ENCODE measurements at regions not wholly inside any gene's neighbourhood (a gene's known extent, or its start where the extent isn't known, plus 50 kb on each side); places are given as distances from the start of the nearest gene placed in this dataset.

DNA sequence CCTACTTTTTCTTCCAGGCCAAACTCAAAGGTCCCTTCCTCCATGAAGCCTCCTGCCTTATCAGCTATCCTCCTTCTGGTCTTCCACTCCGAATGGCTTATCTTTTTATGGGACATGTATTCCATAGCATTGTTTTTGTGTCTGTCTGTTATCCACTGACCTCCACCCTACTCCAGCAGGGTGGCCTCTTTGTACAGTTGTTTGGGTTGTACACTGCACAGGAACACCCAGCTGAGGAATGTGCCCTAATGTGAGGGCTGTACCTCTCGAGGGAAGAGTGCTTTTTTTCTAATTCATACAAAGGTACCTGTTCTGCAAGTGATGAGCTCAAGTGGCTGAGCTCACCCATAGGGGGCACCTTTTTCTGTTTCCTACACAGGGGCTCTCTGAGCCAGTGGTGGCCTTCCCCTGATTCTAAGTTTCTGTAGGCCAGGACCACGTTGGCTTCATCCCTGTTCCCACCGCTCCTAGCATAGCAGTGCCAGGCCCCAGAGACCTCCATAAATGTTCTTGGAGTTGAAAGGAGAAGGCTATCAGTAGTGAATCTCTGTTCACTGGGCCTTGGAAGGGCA, 108.2 kb downstream of the FOXD2 start:
- Histone ChIP-seq H3K4me3 (no peak overlapping the region), H3K9me3 (no peaks in the 10 kb centered on the region), H3K36me3 (ENCODE audit: low read depth) (no peaks in the 10 kb centered on the region), H3K4me1 (ENCODE audit: low read depth) (peaks cover 5% of the 10 kb centered on the region)
- ATAC-seq (peak; percentile 68), DNase-seq (no peak)
- no peak for TF ChIP-seq CTCF (IDR thresholded peaks at IDR 0.05)
- intact Hi-C loops (cut with DNase I, micrococcal nuclease): no loop called here

DNA sequence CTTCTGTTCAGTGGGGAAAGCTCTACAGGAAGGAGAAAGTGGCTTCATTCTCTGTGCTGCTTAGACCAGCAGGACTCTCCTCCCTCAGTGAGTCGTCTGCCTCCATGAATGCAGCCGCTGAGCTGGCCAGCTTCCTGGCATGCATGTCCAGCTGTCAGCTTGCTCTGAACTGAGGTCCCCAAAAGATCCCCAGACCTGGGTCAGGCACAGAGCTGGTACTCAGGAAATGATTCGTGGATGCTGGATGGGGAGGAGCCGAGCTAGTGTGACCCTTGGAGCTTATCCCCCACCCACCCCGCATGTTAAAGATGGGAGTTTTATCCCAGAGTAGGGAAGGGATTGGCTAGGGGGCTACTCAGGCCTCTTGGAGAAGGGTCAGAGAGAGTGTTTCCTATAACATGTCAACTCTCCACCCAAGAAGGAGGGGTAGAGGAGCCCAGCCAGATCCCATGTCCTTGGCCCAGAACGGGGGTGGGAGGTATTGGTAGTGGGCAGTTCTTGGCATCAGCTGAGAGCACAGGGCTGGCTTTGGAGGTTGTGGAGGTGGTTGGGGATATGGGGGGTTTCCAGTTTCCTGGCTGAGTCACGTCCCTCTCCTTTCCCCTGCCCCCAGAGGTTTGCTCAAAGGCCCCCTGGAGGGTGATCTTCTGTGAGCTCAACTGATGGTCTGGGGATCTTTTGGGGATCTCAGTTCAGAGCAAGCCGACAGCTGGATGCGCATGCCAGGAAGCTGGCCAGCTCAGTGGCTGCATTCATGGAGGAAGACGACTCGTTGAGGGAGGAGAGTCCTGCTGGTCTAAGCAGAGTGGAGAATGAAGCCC, 110.1 kb downstream of the FOXD2 start:
- intact Hi-C loops (cut with DNase I, micrococcal nuclease): no loop called here
- no peak for TF ChIP-seq CTCF (IDR thresholded peaks at IDR 0.05)
- Histone ChIP-seq H3K36me3 (ENCODE audit: low read depth) (no peaks in the 10 kb centered on the region), H3K9me3 (no peaks in the 10 kb centered on the region), H3K4me1 (ENCODE audit: low read depth) (no peaks in the 10 kb centered on the region), H3K4me3 (no peak overlapping the region)
- DNase-seq (no peak), ATAC-seq (peak; percentile 13)

DNA sequence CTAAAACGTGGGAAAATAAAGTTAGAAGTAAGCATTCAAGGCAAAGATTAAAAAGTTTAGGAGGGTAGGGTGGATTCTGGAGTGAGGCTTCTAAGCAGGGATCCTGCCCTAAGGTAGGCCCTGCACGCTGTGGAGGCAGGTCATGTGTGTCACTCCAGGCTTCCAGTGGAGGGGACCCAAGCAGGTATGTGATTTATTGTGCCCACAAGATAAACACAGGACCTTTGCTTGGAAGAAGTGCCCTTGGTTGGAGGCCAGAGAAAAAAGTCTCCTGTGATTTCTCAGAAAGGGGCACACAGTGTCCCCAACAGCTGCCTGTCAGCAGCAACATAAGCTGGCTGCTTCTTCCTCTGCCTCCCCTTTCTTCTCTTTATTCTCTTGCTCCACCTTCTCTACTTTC, 110.8 kb downstream of the FOXD2 start:
- Histone ChIP-seq H3K36me3 (ENCODE audit: low read depth) (no peaks in the 10 kb centered on the region), H3K9me3 (no peaks in the 10 kb centered on the region), H3K4me3 (no peak overlapping the region), H3K4me1 (ENCODE audit: low read depth) (no peaks in the 10 kb centered on the region)
- TF ChIP-seq CTCF (IDR thresholded peaks at IDR 0.05): no peak
- DNase-seq (no peak), ATAC-seq (no peak)
- intact Hi-C loops (cut with DNase I, micrococcal nuclease): no loop called here

DNA sequence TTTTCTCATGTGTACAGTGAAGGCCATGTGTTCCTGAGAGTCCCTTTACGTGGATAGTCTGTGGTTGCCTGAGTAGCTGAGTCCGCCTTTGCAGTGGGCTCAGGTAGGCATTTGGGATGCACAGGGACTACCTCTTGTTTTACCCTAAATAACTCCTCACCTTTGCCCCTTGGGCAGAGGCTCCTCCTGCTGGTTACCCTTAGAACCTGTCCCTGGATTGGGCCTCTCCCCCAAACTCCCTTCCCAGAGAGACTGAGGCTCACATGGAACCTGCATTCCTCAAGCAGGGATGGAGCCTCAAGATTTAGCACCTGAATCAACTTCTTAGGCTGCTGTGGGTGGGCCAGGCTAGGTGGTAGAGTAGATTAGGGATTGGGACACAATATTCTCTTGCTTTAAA, 111.7 kb downstream of the FOXD2 start:
- ATAC-seq (no peak), DNase-seq (no peak)
- Histone ChIP-seq H3K4me1 (ENCODE audit: low read depth) (peaks cover 4% of the 10 kb centered on the region), H3K36me3 (ENCODE audit: low read depth) (no peaks in the 10 kb centered on the region), H3K4me3 (no peak overlapping the region), H3K9me3 (no peaks in the 10 kb centered on the region)
- no peak for TF ChIP-seq CTCF (IDR thresholded peaks at IDR 0.05)
- intact Hi-C loops (cut with DNase I, micrococcal nuclease): no loop called here

DNA sequence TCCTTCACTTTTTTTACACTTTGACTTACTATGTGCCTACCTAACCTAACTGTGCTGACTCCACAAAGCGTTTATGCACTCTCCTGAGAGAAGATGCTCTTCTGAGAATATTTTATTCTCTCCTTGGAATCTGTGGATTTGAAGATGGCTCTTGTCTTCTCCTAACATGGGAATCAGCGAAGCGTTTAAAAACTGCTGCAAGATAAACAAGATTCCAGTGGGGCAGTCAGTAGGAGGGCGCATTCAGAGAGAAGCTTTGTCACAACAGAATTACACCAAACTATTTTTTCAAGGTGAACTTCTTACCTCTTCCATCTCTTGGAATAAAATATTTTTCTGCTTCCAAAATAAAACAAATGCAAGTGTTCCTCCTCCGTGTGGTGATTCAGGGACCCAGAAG, 113.1 kb downstream of the FOXD2 start:
- H3K36me3 ChIP-seq (ENCODE audit: low read depth): no peaks in the 10 kb centered on the region
- H3K4me1 ChIP-seq (ENCODE audit: low read depth): peaks cover 18% of the 10 kb centered on the region
- no peak for TF ChIP-seq CTCF (IDR thresholded peaks at IDR 0.05)
- intact Hi-C loops (cut with DNase I, micrococcal nuclease): no loop called here
- ATAC-seq (no peak), DNase-seq (no peak)
- no peak overlapping the region for H3K4me3 ChIP-seq
- H3K9me3 ChIP-seq: no peaks in the 10 kb centered on the region

Data from mucosa of descending colon (tissue), 3 donors.